ENCODE measurements at regions not wholly inside any gene's neighbourhood (a gene's known extent, or its start where the extent isn't known, plus 50 kb on each side); places are given as distances from the start of the nearest gene placed in this dataset.
"Not testable (repeated sequence)": the region's sequence is repeated elsewhere in the genome, so short reads cannot be mapped to it uniquely, and the experiment has no call there.

DNA sequence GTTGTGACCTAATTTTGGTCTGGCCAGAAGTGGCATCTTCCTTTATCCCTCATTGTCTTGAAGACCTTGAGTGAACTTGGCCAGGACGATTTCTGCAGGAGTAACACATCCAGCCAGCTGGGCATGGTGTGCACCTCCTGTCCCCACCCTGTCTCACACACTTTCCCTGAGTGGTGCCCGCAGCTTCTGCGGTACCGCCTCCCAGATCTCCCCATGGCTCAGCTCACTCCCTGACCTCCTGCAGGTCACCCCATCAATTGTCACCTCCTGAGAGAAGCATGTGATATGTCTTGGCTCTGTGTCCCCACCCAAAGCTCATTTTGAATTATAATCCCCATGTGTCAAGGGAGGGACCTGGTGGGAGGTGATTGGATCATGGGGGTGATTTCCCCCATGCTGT lies 50.2 kb upstream of the TP53I11 start:
- Histone ChIP-seq H3K9me3 (ENCODE audit: control insufficient read depth in 2 of 2, low read length in 2 of 2) (no peaks in the 10 kb centered on the region), H3K27me3 (ENCODE audit: control insufficient read depth in 2 of 2, insufficient read depth in 2 of 2, low read length in 2 of 2) (no peaks in the 10 kb centered on the region), H3K4me3 (ENCODE audit: low read length in 2 of 2) (no peak overlapping the region), H3K9ac (ENCODE audit: low read depth in 1 of 2, low read length in 2 of 2) (no peak overlapping the region), H3K4me1 (ENCODE audit: control insufficient read depth in 2 of 2, insufficient read depth in 2 of 2, low read length in 2 of 2) (no peaks in the 10 kb centered on the region), H3K36me3 (ENCODE audit: control insufficient read depth in 2 of 2, insufficient read depth in 2 of 2, low read length in 2 of 2) (no peaks in the 10 kb centered on the region), H3K27ac (ENCODE audit: low read depth in 2 of 2, low read length in 2 of 2) (no peak overlapping the region)

DNA sequence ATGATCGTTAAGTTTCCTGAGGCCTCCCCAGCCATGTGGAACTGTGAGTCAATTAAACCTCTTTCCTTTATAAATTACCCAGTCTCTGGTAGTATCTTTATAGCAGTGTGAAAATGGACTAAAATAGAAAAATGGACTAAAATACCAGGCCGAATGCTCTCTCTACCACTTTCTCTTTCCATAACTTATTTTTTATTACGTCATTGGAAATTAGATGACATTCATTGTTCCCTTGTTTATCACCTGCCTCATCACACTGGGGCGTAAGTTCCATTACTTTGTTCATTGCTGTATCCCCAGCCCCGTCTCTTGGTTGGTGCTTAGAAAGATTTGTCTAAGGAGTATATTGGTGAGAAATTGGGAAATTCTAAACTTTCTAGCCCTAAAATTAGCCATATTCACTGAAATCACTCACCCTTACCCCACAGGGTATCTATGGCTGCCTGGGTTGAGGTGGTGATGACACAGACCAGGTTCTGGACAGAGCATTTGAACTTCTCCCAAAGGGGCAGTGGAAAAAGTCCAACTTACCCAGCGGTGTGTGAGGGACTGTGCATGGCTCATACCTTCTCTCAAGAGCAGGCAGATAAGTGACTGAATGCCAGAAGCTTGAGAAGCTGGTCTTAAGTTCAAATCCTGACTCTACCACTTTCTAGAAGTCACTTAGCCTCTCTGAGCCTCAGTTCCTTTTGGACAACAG lies 50.9 kb upstream of the TP53I11 start:
- Histone ChIP-seq H3K4me3 (ENCODE audit: low read length in 2 of 2) (no peak overlapping the region), H3K4me1 (ENCODE audit: control insufficient read depth in 2 of 2, insufficient read depth in 2 of 2, low read length in 2 of 2) (no peaks in the 10 kb centered on the region), H3K27me3 (ENCODE audit: control insufficient read depth in 2 of 2, insufficient read depth in 2 of 2, low read length in 2 of 2) (no peaks in the 10 kb centered on the region), H3K27ac (ENCODE audit: low read depth in 2 of 2, low read length in 2 of 2) (no peak overlapping the region), H3K9ac (ENCODE audit: low read depth in 1 of 2, low read length in 2 of 2) (no peak overlapping the region), H3K9me3 (ENCODE audit: control insufficient read depth in 2 of 2, low read length in 2 of 2) (no peaks in the 10 kb centered on the region), H3K36me3 (ENCODE audit: control insufficient read depth in 2 of 2, insufficient read depth in 2 of 2, low read length in 2 of 2) (no peaks in the 10 kb centered on the region)

DNA sequence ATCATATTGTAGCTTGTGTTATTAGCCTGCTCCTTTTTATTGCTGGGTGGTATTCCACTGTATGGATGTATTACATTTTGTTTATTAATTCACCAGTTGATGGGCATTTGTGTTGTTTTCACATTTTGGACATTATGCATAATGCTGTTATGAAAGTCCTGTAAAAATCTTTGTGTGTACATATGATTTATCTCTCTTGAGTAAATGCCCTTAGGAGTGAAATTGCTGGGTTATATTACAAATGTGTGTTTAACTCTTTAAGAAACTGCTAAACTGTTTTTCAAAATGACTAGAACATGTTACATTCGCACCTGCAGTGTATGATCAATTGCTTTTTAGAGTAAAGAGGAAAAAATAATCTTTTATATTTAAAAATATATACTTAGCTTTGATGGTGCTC lies 54.4 kb upstream of the TP53I11 start:
- no peaks in the 10 kb centered on the region for H3K36me3 ChIP-seq (ENCODE audit: control insufficient read depth in 2 of 2, insufficient read depth in 2 of 2, low read length in 2 of 2)
- no peak overlapping the region for H3K4me3 ChIP-seq (ENCODE audit: low read length in 2 of 2)
- H3K27ac ChIP-seq (ENCODE audit: low read depth in 2 of 2, low read length in 2 of 2), result no peak overlapping the region
- H3K27me3 ChIP-seq (ENCODE audit: control insufficient read depth in 2 of 2, insufficient read depth in 2 of 2, low read length in 2 of 2), result no peaks in the 10 kb centered on the region
- H3K4me1 ChIP-seq (ENCODE audit: control insufficient read depth in 2 of 2, insufficient read depth in 2 of 2, low read length in 2 of 2), result no peaks in the 10 kb centered on the region
- no peak overlapping the region for H3K9ac ChIP-seq (ENCODE audit: low read depth in 1 of 2, low read length in 2 of 2)
- no peaks in the 10 kb centered on the region for H3K9me3 ChIP-seq (ENCODE audit: control insufficient read depth in 2 of 2, low read length in 2 of 2)

DNA sequence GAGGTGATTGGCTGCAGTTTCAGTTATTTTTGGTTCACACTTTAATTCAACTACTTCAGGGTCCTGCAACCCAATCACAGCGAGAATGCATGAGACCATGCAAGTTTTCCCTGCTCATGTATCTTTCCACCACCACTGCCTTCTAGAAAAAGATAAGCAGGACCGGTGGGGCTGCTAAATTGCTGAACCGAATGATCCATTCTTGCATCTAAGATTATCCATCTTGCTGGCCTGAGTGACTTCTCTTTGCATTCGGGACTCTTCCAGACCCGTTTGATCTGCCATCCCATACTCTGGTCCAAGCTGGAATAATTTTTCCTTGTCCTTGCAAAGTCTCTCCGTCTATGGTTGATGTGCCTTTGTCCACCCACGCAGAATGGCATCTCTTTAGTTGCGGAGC lies 56.3 kb upstream of the TP53I11 start:
- H3K4me1 ChIP-seq (ENCODE audit: control insufficient read depth in 2 of 2, insufficient read depth in 2 of 2, low read length in 2 of 2), result no peaks in the 10 kb centered on the region
- no peak overlapping the region for H3K9ac ChIP-seq (ENCODE audit: low read depth in 1 of 2, low read length in 2 of 2)
- no peak overlapping the region for H3K27ac ChIP-seq (ENCODE audit: low read depth in 2 of 2, low read length in 2 of 2)
- H3K36me3 ChIP-seq (ENCODE audit: control insufficient read depth in 2 of 2, insufficient read depth in 2 of 2, low read length in 2 of 2), result no peaks in the 10 kb centered on the region
- no peaks in the 10 kb centered on the region for H3K27me3 ChIP-seq (ENCODE audit: control insufficient read depth in 2 of 2, insufficient read depth in 2 of 2, low read length in 2 of 2)
- H3K4me3 ChIP-seq (ENCODE audit: low read length in 2 of 2), result no peak overlapping the region
- H3K9me3 ChIP-seq (ENCODE audit: control insufficient read depth in 2 of 2, low read length in 2 of 2), result no peaks in the 10 kb centered on the region

DNA sequence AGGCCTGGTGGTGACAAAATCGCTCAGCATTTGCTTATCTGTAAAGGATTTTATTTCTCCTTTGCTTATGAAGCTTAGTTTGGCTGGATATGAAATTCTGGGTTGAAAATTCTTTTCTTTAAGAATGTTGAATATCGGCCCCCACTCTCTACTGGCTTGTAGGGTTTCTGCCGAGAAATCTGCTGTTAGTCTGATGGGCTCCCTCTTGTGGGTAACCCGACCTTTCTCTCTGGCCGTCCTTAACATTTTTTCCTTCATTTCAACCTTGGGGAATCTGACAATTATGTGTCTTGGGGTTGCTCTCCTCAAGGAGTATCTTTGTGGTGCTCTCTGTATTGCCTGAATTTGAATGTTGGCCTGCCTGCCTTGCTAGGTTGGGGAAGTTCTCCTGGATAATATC lies 65.3 kb upstream of the TP53I11 start:
- not testable (repeated sequence) for H3K4me3 ChIP-seq (ENCODE audit: low read length in 2 of 2); H3K9me3 ChIP-seq (ENCODE audit: control insufficient read depth in 2 of 2, low read length in 2 of 2); H3K9ac ChIP-seq (ENCODE audit: low read depth in 1 of 2, low read length in 2 of 2); H3K4me1 ChIP-seq (ENCODE audit: control insufficient read depth in 2 of 2, insufficient read depth in 2 of 2, low read length in 2 of 2); H3K27me3 ChIP-seq (ENCODE audit: control insufficient read depth in 2 of 2, insufficient read depth in 2 of 2, low read length in 2 of 2); H3K36me3 ChIP-seq (ENCODE audit: control insufficient read depth in 2 of 2, insufficient read depth in 2 of 2, low read length in 2 of 2); H3K27ac ChIP-seq (ENCODE audit: low read depth in 2 of 2, low read length in 2 of 2)

DNA sequence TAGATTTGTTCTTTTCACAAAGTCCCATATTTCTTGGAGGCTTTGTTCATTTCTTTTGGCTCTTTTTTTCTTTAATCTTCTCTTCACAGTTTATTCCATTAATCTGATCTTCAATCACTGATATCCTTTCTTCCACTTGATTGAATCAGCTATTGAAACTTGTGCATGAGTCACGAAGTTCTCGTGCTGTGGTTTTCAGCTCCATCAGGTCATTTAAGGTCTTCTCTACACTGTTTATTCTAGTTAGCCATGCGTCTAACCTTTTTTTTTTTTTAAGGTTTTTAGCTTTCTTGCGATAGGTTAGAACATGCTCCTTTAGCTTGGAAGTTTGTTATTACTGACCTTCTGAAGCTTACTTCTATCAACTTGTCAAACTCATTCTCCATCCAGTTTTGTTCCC lies 65.8 kb upstream of the TP53I11 start:
- H3K27ac ChIP-seq (ENCODE audit: low read depth in 2 of 2, low read length in 2 of 2); H3K9ac ChIP-seq (ENCODE audit: low read depth in 1 of 2, low read length in 2 of 2); H3K4me3 ChIP-seq (ENCODE audit: low read length in 2 of 2); H3K9me3 ChIP-seq (ENCODE audit: control insufficient read depth in 2 of 2, low read length in 2 of 2); H3K27me3 ChIP-seq (ENCODE audit: control insufficient read depth in 2 of 2, insufficient read depth in 2 of 2, low read length in 2 of 2); H3K4me1 ChIP-seq (ENCODE audit: control insufficient read depth in 2 of 2, insufficient read depth in 2 of 2, low read length in 2 of 2); H3K36me3 ChIP-seq (ENCODE audit: control insufficient read depth in 2 of 2, insufficient read depth in 2 of 2, low read length in 2 of 2): not testable (repeated sequence)

DNA sequence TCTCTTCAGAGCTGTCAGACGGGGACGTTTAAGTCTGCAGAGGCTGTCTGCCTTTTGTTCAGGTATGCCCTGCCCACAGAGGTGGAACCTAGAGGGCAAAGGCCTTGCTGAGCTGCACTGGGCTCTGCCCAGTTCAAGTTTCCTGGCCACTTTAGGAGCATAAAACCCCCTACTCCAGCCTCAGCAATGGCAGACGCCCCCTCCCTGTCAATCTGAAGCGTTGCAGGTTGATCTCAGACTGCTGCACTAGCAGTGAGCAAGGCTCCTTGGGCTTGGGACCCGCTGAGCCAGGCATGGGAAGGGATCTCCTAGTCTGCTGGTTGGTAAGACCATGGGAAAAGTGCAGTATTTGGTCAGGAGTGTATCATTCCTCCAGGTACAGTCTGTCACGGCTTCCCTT lies 66.6 kb upstream of the TP53I11 start:
- no peaks in the 10 kb centered on the region for H3K9me3 ChIP-seq (ENCODE audit: control insufficient read depth in 2 of 2, low read length in 2 of 2)
- H3K27ac ChIP-seq (ENCODE audit: low read depth in 2 of 2, low read length in 2 of 2), result no peak overlapping the region
- H3K27me3 ChIP-seq (ENCODE audit: control insufficient read depth in 2 of 2, insufficient read depth in 2 of 2, low read length in 2 of 2), result no peaks in the 10 kb centered on the region
- H3K4me3 ChIP-seq (ENCODE audit: low read length in 2 of 2), result no peak overlapping the region
- H3K9ac ChIP-seq (ENCODE audit: low read depth in 1 of 2, low read length in 2 of 2), result no peak overlapping the region
- H3K4me1 ChIP-seq (ENCODE audit: control insufficient read depth in 2 of 2, insufficient read depth in 2 of 2, low read length in 2 of 2), result peaks cover 0 to 10% of the 10 kb centered on the region in 2 donors
- no peaks in the 10 kb centered on the region for H3K36me3 ChIP-seq (ENCODE audit: control insufficient read depth in 2 of 2, insufficient read depth in 2 of 2, low read length in 2 of 2)

DNA sequence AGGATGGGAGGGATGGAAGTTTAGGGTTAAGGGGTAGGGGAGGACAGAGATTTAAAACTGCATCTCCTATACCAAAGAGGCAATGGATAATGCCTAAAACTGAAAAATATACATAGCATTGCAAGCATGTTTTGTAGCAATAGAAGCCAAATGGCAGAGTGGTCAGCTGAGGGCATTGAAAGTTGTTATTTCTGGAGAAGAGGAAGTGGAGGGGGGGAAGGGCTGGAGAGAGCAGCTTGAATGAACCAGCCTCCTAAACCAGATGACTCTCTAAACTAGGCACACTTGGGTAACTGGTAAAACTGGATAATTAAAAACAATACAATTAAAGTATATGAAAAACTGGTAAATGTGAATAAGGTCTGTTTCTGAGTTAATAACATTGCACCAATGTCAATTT lies 70.3 kb upstream of the TP53I11 start:
- no peak overlapping the region for H3K4me3 ChIP-seq (ENCODE audit: low read length in 2 of 2)
- peaks cover 0 to 10% of the 10 kb centered on the region in 2 donors for H3K4me1 ChIP-seq (ENCODE audit: control insufficient read depth in 2 of 2, insufficient read depth in 2 of 2, low read length in 2 of 2)
- H3K27me3 ChIP-seq (ENCODE audit: control insufficient read depth in 2 of 2, insufficient read depth in 2 of 2, low read length in 2 of 2), result no peaks in the 10 kb centered on the region
- H3K27ac ChIP-seq (ENCODE audit: low read depth in 2 of 2, low read length in 2 of 2), result no peak overlapping the region
- no peak overlapping the region for H3K9ac ChIP-seq (ENCODE audit: low read depth in 1 of 2, low read length in 2 of 2)
- H3K9me3 ChIP-seq (ENCODE audit: control insufficient read depth in 2 of 2, low read length in 2 of 2), result no peaks in the 10 kb centered on the region
- H3K36me3 ChIP-seq (ENCODE audit: control insufficient read depth in 2 of 2, insufficient read depth in 2 of 2, low read length in 2 of 2), result no peaks in the 10 kb centered on the region

DNA sequence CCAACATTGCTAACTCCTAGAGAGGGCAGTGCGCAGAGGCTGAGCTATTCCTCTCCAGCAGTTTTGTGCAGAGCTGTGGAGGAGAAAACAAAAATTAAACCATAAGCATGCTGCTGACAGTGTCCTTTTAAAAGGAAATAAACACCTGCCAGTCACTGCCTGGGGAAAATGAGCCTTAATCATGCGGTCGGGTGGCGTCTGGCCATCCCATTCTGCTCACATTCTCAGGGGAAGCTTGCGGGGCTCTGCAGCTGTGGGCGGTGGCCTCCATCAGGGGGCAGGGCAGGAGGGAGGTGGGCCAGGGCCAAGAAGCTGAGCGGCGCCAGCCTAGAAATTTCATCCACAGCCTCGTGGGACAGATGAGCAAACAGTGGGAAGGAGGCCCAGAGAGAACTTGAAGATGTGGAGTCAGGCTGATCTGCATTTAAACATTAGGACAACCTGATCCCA lies 71.0 kb upstream of the TP53I11 start:
- Histone ChIP-seq H3K9me3 (ENCODE audit: control insufficient read depth in 2 of 2, low read length in 2 of 2) (no peaks in the 10 kb centered on the region), H3K36me3 (ENCODE audit: control insufficient read depth in 2 of 2, insufficient read depth in 2 of 2, low read length in 2 of 2) (no peaks in the 10 kb centered on the region), H3K4me1 (ENCODE audit: control insufficient read depth in 2 of 2, insufficient read depth in 2 of 2, low read length in 2 of 2) (peaks cover 0 to 10% of the 10 kb centered on the region in 2 donors), H3K4me3 (ENCODE audit: low read length in 2 of 2) (no peak overlapping the region), H3K9ac (ENCODE audit: low read depth in 1 of 2, low read length in 2 of 2) (no peak overlapping the region), H3K27ac (ENCODE audit: low read depth in 2 of 2, low read length in 2 of 2) (no peak overlapping the region), H3K27me3 (ENCODE audit: control insufficient read depth in 2 of 2, insufficient read depth in 2 of 2, low read length in 2 of 2) (no peaks in the 10 kb centered on the region)

DNA sequence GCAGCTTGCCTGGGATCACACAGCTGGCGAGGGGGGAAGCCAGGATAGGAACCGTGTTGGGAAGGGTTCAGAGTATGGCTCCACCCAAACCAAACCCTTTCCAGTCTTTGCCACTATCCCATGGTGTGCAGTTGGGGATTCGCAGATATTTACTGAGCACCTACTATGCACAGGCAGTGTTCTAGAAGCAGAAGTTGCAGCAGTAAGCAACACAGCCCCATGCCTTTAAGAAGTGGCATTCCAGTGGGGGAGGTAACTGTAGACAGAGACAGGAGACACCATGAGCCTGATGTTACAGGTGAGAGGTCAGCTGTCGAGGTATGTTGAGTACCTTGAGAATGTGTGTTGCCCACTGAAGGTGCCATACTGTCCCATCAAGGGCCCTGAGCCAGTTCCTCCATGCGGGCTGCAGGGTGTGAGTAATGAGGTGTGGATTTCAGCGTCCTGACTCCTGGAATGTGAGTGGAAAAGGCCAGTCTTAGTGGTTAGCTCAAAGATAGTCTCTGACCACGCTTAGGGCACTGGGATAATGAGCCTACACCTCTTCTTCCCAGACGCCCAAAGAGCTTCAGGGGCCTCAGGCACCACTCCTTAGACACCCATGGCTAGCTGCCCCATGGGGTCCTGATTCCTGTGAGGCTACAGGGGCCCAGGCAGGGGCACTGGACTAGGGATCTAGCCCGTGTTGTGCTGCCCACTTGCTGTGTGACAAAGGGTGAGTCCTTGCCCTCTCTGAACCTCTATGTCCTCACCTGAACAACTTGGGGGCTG lies 71.8 kb upstream of the TP53I11 start:
- Histone ChIP-seq H3K4me3 (ENCODE audit: low read length in 2 of 2) (no peak overlapping the region), H3K27me3 (ENCODE audit: control insufficient read depth in 2 of 2, insufficient read depth in 2 of 2, low read length in 2 of 2) (no peaks in the 10 kb centered on the region), H3K9me3 (ENCODE audit: control insufficient read depth in 2 of 2, low read length in 2 of 2) (no peaks in the 10 kb centered on the region), H3K36me3 (ENCODE audit: control insufficient read depth in 2 of 2, insufficient read depth in 2 of 2, low read length in 2 of 2) (no peaks in the 10 kb centered on the region), H3K27ac (ENCODE audit: low read depth in 2 of 2, low read length in 2 of 2) (no peak overlapping the region), H3K4me1 (ENCODE audit: control insufficient read depth in 2 of 2, insufficient read depth in 2 of 2, low read length in 2 of 2) (peaks cover 0 to 10% of the 10 kb centered on the region in 2 donors), H3K9ac (ENCODE audit: low read depth in 1 of 2, low read length in 2 of 2) (no peak overlapping the region)

Data from mucosa of rectum (tissue), 2 donors.